GM21515 (cell line): ENCODE measurements at regions not wholly inside any gene's neighbourhood (a gene's known extent, or its start where the extent isn't known, plus 50 kb on each side); places are given as distances from the start of the nearest gene placed in this dataset.
"Not testable (repeated sequence)": the region's sequence is repeated elsewhere in the genome, so short reads cannot be mapped to it uniquely, and the experiment has no call there.

Source experiments
- ATAC-seq: cut with Tn5 transposase; IDR thresholded peaks from one replicate; pipeline ENCODE4 v1.9.1; 2021; ENCODE audit not compliant: unreplicated experiment

- no peak for ATAC-seq
Measured at GRCh38 chr3:75118779-75119178, 504.3 kb upstream of the CNTN3 start.

GRCh38 chr3:75126556-75126955, 512.1 kb upstream of the CNTN3 start:
- ATAC-seq = no peak

DNA sequence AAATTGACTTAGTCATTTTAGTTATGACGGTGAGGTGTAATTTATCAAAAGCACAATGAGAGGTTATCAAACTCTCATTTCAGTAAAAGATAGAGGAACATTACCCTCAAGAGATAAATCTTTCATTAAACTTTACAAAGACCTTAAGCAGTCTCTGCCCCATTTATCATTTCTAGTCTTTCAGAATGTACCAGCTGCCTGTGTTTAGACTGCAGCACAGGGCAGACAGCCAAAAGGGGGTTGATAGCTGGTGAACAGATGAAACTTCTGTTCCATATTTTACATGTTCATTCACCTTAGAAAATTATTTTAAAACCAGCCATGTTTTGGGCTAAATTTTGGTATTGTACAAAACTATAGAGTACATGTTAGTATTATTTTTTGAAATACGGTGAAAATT, 514.6 kb upstream of the CNTN3 start:
- ATAC-seq = no peak

DNA sequence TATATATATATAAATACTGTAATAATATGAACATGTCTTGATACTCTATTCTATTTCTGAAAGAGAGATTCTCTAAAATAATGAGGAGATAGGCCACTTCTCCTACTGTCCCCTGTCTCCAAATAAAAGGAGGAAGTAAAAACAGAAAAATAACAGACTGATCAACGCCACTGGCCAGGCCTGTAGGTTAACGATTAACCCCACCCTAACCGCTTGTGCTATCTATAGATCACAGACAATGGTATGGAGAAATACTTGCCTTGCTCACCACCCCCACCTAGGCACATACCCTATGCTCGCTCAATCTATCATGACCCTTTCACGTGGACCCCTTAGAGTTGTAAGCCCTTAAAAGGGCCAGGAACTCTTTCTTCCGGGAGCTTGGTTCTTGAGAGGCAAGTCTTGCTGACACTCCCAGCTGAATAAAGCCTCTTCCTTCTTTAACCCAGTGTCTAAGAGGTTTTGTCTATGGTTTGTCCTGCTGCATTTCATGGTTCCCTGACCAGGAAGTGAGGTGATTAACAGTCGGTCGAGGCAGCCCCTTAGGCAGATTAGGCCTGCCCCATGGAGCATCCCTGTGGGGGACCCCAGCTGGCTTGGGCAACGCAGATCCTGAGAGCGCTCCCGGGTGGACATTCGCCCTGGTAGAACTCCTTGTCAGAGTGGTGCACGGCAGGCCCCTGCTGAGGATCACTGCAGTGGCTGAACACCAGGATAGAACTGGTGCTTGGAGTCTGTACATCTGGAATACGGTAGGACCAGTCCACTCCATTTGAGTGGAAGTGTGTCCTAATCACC, 521.8 kb upstream of the CNTN3 start:
- no peak for ATAC-seq

DNA sequence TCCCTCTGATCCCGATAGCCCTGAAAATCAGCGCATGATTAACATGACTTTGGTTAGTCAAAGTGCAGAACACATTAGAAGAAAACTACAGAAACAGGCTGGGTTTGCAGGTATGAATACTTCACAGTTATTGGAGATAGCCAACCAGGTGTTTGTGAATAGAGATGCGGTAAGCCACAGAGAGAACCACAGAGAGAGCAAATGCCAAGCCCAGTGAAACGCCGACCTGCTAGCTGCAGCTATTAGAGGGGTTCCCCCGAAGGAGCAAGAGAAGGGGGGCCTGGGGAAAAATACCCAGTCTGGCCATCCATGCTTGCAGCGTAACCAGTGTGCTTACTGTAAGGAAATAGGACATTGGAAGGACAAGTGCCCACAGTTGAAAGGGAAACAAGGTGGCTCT, 523.9 kb upstream of the CNTN3 start:
- ATAC-seq = no peak

- no peak for ATAC-seq
Measured at GRCh38 chr3:75140904-75141615, 523.1 kb upstream of the FRG2C start.

DNA sequence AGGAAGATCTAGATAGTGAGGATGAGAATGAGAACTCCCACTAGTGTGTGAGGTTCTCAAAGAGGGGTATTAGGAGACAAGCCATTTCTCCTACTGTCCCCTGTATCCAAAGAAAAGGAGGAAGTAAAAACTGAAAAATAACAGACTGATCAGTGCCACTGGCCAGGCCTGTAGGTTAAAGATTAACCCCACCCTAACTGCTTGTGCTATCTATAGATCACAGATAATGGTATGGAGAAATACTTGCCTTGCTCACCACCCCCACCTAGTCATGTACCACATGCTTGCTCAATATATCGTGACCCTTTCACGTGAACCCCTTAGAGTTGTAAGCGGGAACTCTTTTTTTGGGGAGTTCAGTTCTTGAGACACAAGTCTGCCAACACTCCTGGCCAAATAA, 519.7 kb upstream of the FRG2C start:
- ATAC-seq = no peak

- no peak for ATAC-seq
Measured at GRCh38 chr3:75171630-75172230, 492.4 kb upstream of the FRG2C start.

DNA sequence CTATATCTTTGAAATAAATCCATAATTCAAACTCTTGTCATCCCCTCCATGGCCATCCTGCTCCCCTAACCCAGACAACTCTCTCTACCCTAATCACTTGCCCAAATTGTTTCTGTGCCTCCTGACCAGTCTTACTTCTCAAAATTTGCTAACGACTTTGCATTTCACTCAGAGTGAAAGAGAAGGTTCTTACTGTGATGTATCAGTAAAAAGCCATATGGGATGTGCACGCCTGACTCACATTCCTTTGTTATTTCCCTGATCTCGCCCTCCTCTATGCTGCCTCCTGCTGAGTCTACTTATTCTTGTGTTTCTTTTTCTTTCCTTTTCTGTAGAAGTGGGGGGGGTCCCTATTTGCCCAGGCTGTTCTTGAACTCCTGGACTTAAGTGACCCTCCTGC, 487.2 kb upstream of the FRG2C start:
- ATAC-seq = no peak

DNA sequence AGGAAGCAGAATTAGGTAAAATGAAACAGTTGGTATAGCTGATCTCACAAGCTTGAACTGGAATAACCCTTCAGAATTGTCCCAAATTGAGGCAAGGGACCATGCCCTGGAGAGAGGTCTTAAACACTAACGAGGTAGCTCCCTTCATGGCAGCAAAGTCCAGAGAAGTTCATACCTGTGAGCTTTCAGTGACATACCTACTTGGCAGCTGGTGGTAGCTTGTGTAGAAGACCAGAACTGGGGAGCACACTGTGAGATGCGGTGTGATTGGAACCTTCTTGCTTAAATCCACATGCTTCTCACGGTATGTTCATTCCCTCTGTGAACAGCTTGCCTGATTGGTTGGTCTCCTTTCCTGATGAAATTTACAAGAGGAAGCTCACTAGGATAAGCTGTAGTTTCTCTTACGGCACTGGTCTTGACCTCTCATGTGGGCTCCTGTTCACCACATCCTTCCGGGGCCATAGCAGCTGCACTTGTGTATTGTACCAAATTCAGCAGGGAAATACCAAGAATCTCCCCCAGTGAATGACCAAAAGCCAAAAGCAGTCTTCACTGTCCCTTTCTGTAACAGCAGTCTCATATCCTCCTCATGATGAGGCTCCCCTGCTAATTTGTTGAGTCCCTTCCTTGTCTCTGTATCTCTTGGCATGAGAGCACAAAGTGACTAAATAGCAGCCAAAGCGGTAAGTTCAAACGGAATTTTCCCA, 483.7 kb upstream of the FRG2C start:
- no peak for ATAC-seq

GRCh38 chr3:75180945-75181298, 483.2 kb upstream of the FRG2C start:
- no peak for ATAC-seq

DNA sequence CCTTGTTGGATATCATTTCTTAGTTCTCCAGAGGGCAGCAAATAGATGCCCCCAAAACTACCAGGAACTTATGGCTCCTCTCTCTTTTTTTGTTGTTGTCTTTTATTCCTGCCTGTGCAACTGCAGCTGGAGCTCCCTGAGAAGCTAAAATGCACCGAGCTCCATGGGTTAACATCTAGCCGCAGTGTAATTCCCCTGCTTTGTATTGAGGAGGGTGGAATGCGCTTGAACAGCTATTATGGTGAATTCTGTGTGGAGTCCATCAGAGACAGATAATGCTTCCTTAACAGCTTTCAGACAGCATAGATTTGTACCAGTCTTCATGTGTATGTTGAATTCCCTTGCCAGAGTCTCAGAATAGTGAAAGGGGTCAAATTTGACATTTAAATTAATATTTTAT, 475.2 kb upstream of the FRG2C start:
- ATAC-seq = no peak

DNA sequence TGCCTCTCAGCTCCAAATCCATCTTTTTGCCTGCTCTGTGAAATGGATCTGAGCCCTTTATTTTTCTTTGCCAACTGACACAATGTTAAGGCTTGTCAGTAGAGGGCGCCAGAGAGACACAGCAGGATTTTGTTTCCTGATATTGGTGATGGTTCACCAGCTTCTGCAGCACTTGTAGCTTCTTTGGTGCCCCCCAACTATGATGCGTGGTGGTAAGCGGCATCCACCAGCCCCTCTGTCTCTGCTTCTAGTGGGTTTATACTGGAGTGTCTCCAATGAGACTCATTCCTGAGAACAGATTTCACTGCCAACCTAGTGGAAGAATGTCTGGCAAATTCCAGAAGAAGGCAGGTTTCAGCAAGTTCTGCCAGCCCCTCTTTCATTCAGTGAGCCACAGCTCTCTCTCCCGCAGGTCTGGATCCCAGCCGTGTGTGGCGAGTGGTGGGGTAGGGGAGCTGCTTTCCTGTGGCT, 471.9 kb upstream of the FRG2C start:
- no peak for ATAC-seq

DNA sequence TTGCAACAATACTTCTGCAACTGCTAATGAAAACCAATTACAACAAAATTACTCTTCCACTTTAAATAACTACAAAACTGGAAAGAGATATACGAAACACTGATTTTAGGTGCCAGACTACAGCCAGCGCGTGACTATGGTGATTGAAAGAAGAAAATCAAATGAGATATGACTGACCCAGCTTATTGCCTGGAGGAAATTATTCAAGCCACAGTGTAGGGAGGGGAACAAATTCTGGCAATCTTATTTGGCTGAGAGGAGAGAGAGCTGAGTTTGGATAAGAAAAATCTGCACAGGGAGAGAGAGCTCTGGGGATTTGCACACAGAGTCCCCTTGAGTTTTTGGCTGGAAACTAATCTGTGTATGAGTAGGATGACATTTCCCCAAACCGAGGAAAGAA, 470.3 kb upstream of the FRG2C start:
- no peak for ATAC-seq

- ATAC-seq = not testable (repeated sequence)
Measured at GRCh38 chr3:75214332-75214731, 449.8 kb upstream of the FRG2C start.

- no peak for ATAC-seq
Measured at GRCh38 chr3:75218577-75218976, 445.6 kb upstream of the FRG2C start.

- no peak for ATAC-seq
Measured at GRCh38 chr3:75220932-75221331, 443.2 kb upstream of the FRG2C start.

GRCh38 chr3:75224412-75224811, 439.7 kb upstream of the FRG2C start:
- no peak for ATAC-seq

DNA sequence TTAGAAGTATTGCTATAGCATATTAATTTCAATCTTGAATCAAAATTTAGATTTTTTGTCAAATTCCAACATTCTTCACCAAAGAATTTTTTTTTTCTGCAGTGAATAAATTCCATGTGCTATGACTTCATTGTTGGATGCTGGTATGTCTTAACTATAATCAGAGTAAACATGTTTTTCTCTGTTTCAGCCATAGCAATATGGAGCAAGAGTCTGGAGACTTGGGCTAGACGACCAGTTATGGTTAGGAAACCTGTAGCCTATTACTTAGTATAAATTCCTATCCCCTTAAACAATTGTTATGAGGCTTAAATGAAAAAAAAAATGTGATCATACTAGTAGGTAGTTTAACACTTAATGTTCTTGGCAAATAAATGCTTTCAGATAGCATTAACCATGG, 431.9 kb upstream of the FRG2C start:
- no peak for ATAC-seq

GRCh38 chr3:75235631-75236030, 428.5 kb upstream of the FRG2C start:
- no peak for ATAC-seq

DNA sequence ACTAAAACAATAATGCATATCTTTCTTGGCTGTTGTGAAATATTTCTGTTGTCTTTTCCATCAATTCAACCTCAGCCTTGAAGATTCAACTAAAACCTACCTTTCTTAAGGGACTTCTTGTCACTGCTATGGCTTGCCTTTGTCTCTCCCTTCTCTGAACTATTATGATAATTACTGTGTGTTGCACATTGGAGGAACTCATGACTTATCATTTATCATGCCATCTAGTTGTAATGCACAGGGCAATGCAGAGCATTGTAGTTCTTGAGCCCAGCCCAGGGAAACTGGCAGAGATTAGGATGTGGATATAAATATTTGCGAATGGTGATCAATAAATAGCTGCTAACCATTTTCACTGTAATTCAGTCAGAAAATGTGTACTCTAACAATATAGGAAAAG, 427.1 kb upstream of the FRG2C start:
- no peak for ATAC-seq

DNA sequence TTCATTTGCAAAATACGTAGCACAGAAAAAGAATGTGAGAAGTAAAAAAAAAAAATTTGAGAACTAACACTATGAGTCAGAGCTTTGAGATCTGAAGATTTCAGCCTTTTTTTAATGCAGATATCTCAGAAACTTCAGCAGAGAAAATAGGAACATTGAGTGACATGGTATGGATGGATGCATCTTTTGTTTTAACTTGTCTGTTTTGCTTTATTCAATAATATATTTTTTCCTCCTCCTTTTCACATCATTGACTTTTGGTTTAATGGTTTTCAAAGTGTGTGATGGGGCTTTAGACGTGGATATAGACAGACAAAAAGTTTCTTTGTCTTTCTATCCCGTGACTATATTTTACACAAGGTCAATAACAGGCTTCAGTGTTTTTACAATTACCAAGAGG, 426.7 kb upstream of the FRG2C start:
- no peak for ATAC-seq
